ENCODE measurements at regions not wholly inside any gene's neighbourhood (a gene's known extent, or its start where the extent isn't known, plus 50 kb on each side); places are given as distances from the start of the nearest gene placed in this dataset.

DNA sequence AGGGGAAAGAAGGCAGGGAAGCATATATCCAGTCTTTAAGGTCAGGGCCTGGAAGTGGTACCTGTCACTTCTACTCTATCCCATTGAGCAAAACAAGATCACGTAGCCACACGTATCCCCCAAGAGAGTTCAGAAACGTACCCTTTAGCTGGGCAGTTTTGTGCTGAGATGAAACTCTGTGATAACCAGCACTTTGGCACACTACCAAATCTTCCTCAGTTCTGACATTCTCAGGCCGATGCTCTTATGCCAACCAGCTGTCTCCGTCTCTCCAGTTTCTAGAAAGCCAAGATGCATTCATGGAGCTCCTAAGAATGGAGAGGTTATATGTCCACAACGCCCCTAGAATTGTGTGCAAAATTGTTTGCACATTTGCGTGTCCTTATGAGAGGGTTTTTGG, 176.6 kb upstream of the MSX2 start:
- no peaks in the 10 kb centered on the region for H3K4me1 ChIP-seq
- no peaks in the 10 kb centered on the region for H3K36me3 ChIP-seq
- DNase-seq (ENCODE audit: low spot score): no peak
- no peaks in the 10 kb centered on the region for H3K9me3 ChIP-seq
- TF ChIP-seq, protein P1, sequence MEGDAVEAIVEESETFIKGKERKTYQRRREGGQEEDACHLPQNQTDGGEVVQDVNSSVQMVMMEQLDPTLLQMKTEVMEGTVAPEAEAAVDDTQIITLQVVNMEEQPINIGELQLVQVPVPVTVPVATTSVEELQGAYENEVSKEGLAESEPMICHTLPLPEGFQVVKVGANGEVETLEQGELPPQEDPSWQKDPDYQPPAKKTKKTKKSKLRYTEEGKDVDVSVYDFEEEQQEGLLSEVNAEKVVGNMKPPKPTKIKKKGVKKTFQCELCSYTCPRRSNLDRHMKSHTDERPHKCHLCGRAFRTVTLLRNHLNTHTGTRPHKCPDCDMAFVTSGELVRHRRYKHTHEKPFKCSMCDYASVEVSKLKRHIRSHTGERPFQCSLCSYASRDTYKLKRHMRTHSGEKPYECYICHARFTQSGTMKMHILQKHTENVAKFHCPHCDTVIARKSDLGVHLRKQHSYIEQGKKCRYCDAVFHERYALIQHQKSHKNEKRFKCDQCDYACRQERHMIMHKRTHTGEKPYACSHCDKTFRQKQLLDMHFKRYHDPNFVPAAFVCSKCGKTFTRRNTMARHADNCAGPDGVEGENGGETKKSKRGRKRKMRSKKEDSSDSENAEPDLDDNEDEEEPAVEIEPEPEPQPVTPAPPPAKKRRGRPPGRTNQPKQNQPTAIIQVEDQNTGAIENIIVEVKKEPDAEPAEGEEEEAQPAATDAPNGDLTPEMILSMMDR (IDR thresholded peaks at IDR 0.05): no peak
- no peaks in the 10 kb centered on the region for H3K27me3 ChIP-seq
- H3K27ac ChIP-seq: no peak overlapping the region
- no peak overlapping the region for H3K4me3 ChIP-seq

DNA sequence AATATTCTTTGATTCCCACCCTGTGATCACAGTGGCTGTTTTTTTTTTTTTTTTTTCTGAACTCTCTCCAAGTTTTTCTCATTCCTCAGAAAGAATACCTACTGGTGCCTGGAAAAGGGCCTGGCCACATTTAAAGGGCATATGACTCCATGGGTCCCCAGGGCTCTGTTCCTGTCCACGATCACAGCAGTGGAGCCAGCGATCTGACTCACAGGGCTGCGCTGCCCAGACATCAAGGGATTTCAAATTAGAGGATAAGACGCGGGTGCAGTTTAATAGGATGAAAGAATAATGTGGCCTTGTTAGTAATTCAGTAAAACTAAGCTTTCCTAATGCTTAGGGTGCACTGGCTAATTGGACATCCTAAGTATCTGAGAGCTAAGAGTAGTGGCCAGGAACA, 175.1 kb upstream of the MSX2 start:
- Histone ChIP-seq H3K36me3 (no peaks in the 10 kb centered on the region), H3K27me3 (no peaks in the 10 kb centered on the region), H3K27ac (no peak overlapping the region), H3K9me3 (no peaks in the 10 kb centered on the region), H3K4me3 (no peak overlapping the region), H3K4me1 (no peaks in the 10 kb centered on the region)
- TF ChIP-seq, protein P1 (IDR thresholded peaks at IDR 0.05): no peak
- DNase-seq (ENCODE audit: low spot score): no peak

DNA sequence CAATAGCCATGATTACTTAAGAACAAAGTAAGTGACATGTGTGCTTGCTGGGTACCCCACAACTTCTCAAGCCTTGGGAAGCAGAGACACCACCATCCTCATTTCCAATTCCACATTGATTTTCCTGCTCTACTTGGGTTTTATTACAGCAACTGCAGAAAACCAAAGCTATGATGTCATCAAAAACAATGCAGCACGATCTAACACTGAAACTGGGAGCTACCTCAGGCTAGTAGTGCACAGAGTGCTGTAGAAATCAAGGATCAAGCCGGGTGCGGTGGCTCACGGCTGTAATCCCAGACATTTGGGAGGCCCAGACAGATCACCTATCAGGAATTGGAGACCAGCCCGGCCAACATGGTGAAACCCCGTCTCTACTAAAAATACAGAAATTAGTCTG, 174.4 kb upstream of the MSX2 start:
- no peak for DNase-seq (ENCODE audit: low spot score)
- Histone ChIP-seq H3K9me3 (no peaks in the 10 kb centered on the region), H3K4me3 (no peak overlapping the region), H3K27me3 (no peaks in the 10 kb centered on the region), H3K27ac (no peak overlapping the region), H3K4me1 (no peaks in the 10 kb centered on the region), H3K36me3 (no peaks in the 10 kb centered on the region)
- TF ChIP-seq, protein P1 (IDR thresholded peaks at IDR 0.05): no peak

DNA sequence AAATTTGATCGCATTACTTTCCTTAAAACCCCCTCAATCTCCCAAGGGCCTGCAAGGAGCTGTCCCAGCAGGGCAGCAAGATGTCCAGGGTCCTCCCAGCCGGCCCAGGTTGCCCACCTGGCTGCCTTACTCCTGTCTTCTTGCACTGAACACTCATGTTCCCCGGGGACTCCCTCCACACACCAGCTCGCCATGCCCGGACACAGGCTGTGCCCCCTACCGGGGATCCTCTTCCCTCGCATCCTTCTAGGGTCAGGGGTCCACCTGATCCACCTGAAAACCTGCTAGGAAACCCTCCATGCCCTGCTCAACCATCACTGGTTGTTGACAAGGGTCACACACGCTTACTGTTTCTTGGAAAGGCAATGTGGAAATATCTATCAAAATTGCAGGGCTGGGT, 172.0 kb upstream of the MSX2 start:
- DNase-seq (ENCODE audit: low spot score): no peak
- H3K27ac ChIP-seq: no peak overlapping the region
- TF ChIP-seq, protein P1 (IDR thresholded peaks at IDR 0.05): no peak
- no peaks in the 10 kb centered on the region for H3K27me3 ChIP-seq
- no peaks in the 10 kb centered on the region for H3K9me3 ChIP-seq
- H3K4me1 ChIP-seq: no peaks in the 10 kb centered on the region
- H3K4me3 ChIP-seq: no peak overlapping the region
- no peaks in the 10 kb centered on the region for H3K36me3 ChIP-seq

DNA sequence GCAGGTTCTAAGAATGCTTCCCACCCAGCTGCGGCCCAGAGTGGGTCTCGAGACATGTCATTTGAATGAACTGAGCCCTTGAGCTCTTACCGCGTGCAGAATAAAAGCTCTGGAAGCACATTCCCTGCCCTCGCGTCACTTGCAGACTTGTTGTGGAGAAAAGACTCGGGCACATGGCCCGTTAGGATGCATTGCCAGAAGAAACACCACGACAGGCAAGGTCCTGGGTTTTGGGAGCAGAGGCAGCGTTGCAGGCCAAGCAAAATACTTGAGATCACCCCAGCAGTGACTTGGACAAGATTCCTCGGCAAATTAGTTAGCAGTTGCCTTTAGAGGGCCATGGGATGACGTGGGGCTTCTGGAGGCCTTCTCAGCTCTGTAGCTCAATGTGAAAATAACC, 170.8 kb upstream of the MSX2 start:
- peak; percentile 87 for DNase-seq (ENCODE audit: low spot score)
- no peaks in the 10 kb centered on the region for H3K4me1 ChIP-seq

DNA sequence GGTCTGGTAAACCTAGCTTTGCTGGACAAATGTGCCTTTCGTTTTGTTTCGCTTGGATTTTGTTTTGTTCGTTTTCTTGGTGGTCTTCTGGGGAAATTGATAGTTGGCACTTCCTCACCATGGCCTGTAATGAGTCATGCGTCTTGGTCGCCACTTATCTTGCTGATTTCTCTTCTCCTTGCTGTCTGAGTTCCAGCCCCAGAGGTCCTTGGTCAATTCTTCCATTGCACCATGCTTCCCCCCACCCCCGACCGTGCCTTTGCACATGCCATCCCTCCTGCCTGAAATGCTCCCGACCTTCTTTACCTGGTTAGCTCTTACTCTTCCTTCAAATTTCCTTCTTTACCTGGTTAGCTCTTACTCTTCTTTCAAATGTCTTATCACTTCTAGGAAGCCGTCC, 168.7 kb upstream of the MSX2 start:
- no peaks in the 10 kb centered on the region for H3K4me1 ChIP-seq
- TF ChIP-seq, protein P1 (IDR thresholded peaks at IDR 0.05): no peak
- H3K27me3 ChIP-seq: no peaks in the 10 kb centered on the region
- H3K36me3 ChIP-seq: no peaks in the 10 kb centered on the region
- no peak overlapping the region for H3K4me3 ChIP-seq
- DNase-seq (ENCODE audit: low spot score): no peak
- H3K27ac ChIP-seq: no peak overlapping the region
- H3K9me3 ChIP-seq: no peaks in the 10 kb centered on the region

More for the DNA sequence above, 170.8 kb upstream of the MSX2 start:
- no peaks in the 10 kb centered on the region for H3K27me3 ChIP-seq
- H3K36me3 ChIP-seq: no peaks in the 10 kb centered on the region
- TF ChIP-seq, protein P1 (IDR thresholded peaks at IDR 0.05): no peak
- H3K4me3 ChIP-seq: no peak overlapping the region
- no peaks in the 10 kb centered on the region for H3K9me3 ChIP-seq
- H3K27ac ChIP-seq: no peak overlapping the region
